Heart right ventricle (tissue), 16 donors: ENCODE measurements at regions not wholly inside any gene's neighbourhood (a gene's known extent, or its start where the extent isn't known, plus 50 kb on each side); places are given as distances from the start of the nearest gene placed in this dataset.
"Not testable (repeated sequence)": the region's sequence is repeated elsewhere in the genome, so short reads cannot be mapped to it uniquely, and the experiment has no call there.

Experiments
- ATAC-seq, 8 donors: fragments of 200-7000 bp; cut with Tn5 transposase; one replicate each; pipeline ENCODE4 v1.9.1; 2020; ENCODE audit warnings: mild to moderate bottlenecking in 8 of 8, moderate library complexity in 8 of 8, moderate number of reproducible peaks in 1 of 8
- DNase-seq, 2 donors: peaks; one replicate each; pipeline ENCODE4 v3.0.0-alpha.2; 2020
- H3K27ac ChIP-seq, 10 donors: fragments of 200-600 bp; sonication (generic) in 2 of 10; one replicate each; pipeline versions ENCODE4 v1.5.0 to v1.8.0; 2020 to 2022; ENCODE audit warnings: mild to moderate bottlenecking in 3 of 10
- H3K27me3 ChIP-seq, 7 donors: fragments of 200-600 bp; one replicate each; pipeline ENCODE4 v1.8.0; 2021 to 2022; ENCODE audit warnings: mild to moderate bottlenecking in 2 of 7
- H3K36me3 ChIP-seq, 9 donors: fragments of 200-600 bp; sonication (generic) in 1 of 9; one replicate each; pipeline versions ENCODE4 v1.5.0 to v1.8.0; 2020 to 2022; ENCODE audit warnings: mild to moderate bottlenecking in 2 of 9
- H3K4me1 ChIP-seq, 9 donors: fragments of 200-600 bp; sonication (generic) in 1 of 9; one replicate each; pipeline versions ENCODE4 v1.5.0 to v1.8.0; 2020 to 2022; ENCODE audit warnings: mild to moderate bottlenecking in 4 of 9
- H3K4me3 ChIP-seq, 10 donors: fragments of 200-600 bp; sonication (generic) in 2 of 10; one replicate each; pipeline versions ENCODE4 v1.5.0 to v1.8.0; 2020 to 2022; ENCODE audit warnings: mild to moderate bottlenecking in 7 of 10, moderate library complexity in 2 of 10
- H3K9me3 ChIP-seq, 11 donors: fragments of 200-600 bp in 10 of 11; sonication (generic) in 2 of 11; one replicate each; pipeline versions ENCODE4 v1.5.0 to v1.8.0; 2013 to 2022; ENCODE audit warnings: mild to moderate bottlenecking in 2 of 11, control low read depth in 1 of 11, moderate library complexity in 1 of 11
- CTCF ChIP-seq, 9 donors: fragments of 200-600 bp; sonication (generic) in 2 of 9; IDR thresholded peaks; one replicate each; pipeline versions ENCODE4 v1.5.0 to v1.8.0; 2021 to 2022; ENCODE audit warnings: antibody characterized with exemption in 9 of 9, mild to moderate bottlenecking in 5 of 9, moderate library complexity in 1 of 9
- WGBS, 2 donors: extraction: QIAGEN DNeasy Blood & Tissue Kit; methylation state at CpG; one replicate each; pipeline ENCODE4 v1.1.7; 2013; ENCODE audit warnings: inconsistent platforms in 1 of 2; 5-methylcytosine and 5-hydroxymethylcytosine counted together
- intact Hi-C, 10 donors: fragments of 100-400 bp; cut with DNase I; formaldehyde crosslinking; loops; one replicate each; pipeline versions ENCODE4 v1.11.1 to v1.14.2; 2022
- donor health status: Arrhythmogenic right ventricular cardiomyopathy.
- donor health status: ischemic (EF 13 %, LVEDD 7.1; RV severe dilation, severe dysfunction).
- donor health status: healthy with polysubstance abuse.
- donor health status: DM: no; HTN: yes; CAD: no.
- donor health status: DM: no; HTN: no; CAD: no.
- donor health status: ischemic (EF 25% LVEDD 6.9; RV normal size, moderate dysfunction).
- donor health status: ischemic (EF 25% LVEDD 5.7; RV mildly dilated, moderate dysfunction).
- donor health status: healthy.
- donor health status: DM: yes; HTN: yes; CAD: no.
- donor health status: Ischemic cardiomyopathy.
- donor health status: ischemic (EF 35%, LVEDD 5.7; RV mildly dilated, moderate dysfunction).
- donor health status: nonischemic (EF 11% LVEDD 7.7; RV severe dilation, severe dysfunction).
- donor health status: DM: yes; HTN: yes; CAD: no.
- donor health status: PGD.
- donor health status: ischemic (EF 29% LVEDD 5.4; RV normal size, mild dysfunction).
- donor health status: nonischemic (EF 23%, LVEDD 6.1; RV moderate dilation, normal function).

- intact Hi-C loops: loop anchor here in 1 of 10 donors (10.0 kb wide), 1 partner anchor 605 kb away; no protein-coding TSS in a partner anchor
- DNase-seq: no peak
- peak in 2 of 8 donors; percentile 39 to 44 for ATAC-seq
- no peak overlapping the region for H3K27ac ChIP-seq
- no peaks in the 10 kb centered on the region for H3K36me3 ChIP-seq
- peaks cover 0 to 16% (median 0%) of the 10 kb centered on the region in 9 donors for H3K4me1 ChIP-seq
- no peaks in the 10 kb centered on the region for H3K27me3 ChIP-seq
- 63 to 66% methylated on average over 2 of the region's 2 CpGs for WGBS, 2 donors
- H3K4me3 ChIP-seq: no peak overlapping the region
- TF ChIP-seq CTCF (IDR thresholded peaks at IDR 0.05): no peak
- H3K9me3 ChIP-seq: no peaks in the 10 kb centered on the region
These were observed 480.5 kb upstream of the CBLB start for GRCh38 chr3:106349191-106349881.

GRCh38 chr3:106355873-106356272 lies 487.1 kb upstream of the CBLB start:
- Histone ChIP-seq H3K4me3 (no peak overlapping the region), H3K27ac (no peak overlapping the region), H3K36me3 (no peaks in the 10 kb centered on the region), H3K9me3 (no peaks in the 10 kb centered on the region), H3K4me1 (no peaks in the 10 kb centered on the region), H3K27me3 (no peaks in the 10 kb centered on the region)
- intact Hi-C loops: no loop called here
- ATAC-seq (no peak), DNase-seq (no peak)
- TF ChIP-seq CTCF (IDR thresholded peaks at IDR 0.05): no peak
- 78 to 82% methylated on average over 3 of the region's 3 CpGs for WGBS, 2 donors

- Histone ChIP-seq H3K36me3 (no peaks in the 10 kb centered on the region), H3K4me3 (no peak overlapping the region), H3K9me3 (peaks cover 0 to 10% (median 0%) of the 10 kb centered on the region in 11 donors), H3K27ac (no peak overlapping the region), H3K27me3 (no peaks in the 10 kb centered on the region), H3K4me1 (no peaks in the 10 kb centered on the region)
- ATAC-seq (no peak), DNase-seq (no peak)
- intact Hi-C loops: no loop called here
- TF ChIP-seq CTCF (IDR thresholded peaks at IDR 0.05): no peak
- 93 to 97% methylated on average over 3 of the region's 3 CpGs for WGBS, 2 donors
These were observed 490.9 kb upstream of the CBLB start for GRCh38 chr3:106359692-106360091.

GRCh38 chr3:106360901-106361300 lies 492.1 kb upstream of the CBLB start:
- H3K27ac ChIP-seq, DNase-seq, H3K4me1 ChIP-seq, intact Hi-C loops, H3K27me3 ChIP-seq, H3K9me3 ChIP-seq, H3K36me3 ChIP-seq, H3K4me3 ChIP-seq, ATAC-seq: not testable (repeated sequence)
- WGBS, 2 donors: 88 to 92% methylated on average over 1 of the region's 1 CpG

GRCh38 chr3:106364477-106364876 lies 495.7 kb upstream of the CBLB start:
- Histone ChIP-seq H3K4me3 (no peak overlapping the region), H3K36me3 (no peaks in the 10 kb centered on the region), H3K9me3 (peaks cover 0 to 10% (median 0%) of the 10 kb centered on the region in 11 donors), H3K27me3 (no peaks in the 10 kb centered on the region), H3K4me1 (no peaks in the 10 kb centered on the region), H3K27ac (no peak overlapping the region)
- 88 to 89% methylated on average over 1 of the region's 1 CpG for WGBS, 2 donors
- intact Hi-C loops: no loop called here
- ATAC-seq: no peak
- no peak for DNase-seq
- no peak for TF ChIP-seq CTCF (IDR thresholded peaks at IDR 0.05)
